Stimulated activated CD4-positive, alpha-beta T cell treated with anti-CD3 and anti-CD28 coated beads, Interleukin-2, amount 100 ng/mL, for 48 hours (primary cell): ENCODE measurements at regions not wholly inside any gene's neighbourhood (a gene's known extent, or its start where the extent isn't known, plus 50 kb on each side); places are given as distances from the start of the nearest gene placed in this dataset.

Experiments used
- DNase-seq, 2 donors: peaks; one replicate each; pipeline ENCODE4 v3.0.0-alpha.2; 2020

DNA sequence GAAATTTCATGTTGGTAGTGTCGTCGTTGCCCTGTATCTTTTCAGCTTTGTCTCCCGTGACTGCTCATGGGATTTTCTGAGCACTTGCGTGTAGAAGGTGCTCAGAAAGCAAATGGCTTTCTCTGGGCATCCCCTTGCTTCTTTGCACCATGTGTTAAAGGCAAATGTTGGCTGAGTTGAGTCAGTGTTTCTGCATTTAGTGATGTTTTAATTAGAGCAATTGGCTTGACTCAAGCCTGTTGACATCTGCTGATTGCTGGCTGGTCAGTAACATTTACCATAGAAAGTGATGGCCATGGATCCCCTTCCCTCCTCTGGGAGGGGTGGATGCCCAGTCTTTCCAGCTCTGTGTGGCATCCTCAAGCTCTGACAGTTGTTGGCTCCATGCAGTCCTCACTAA lies 187.2 kb upstream of the MPHOSPH6 start:
- no peak for DNase-seq

- DNase-seq, result no peak
Measured at GRCh38 chr16:82350560-82350959, 180.5 kb upstream of the MPHOSPH6 start.

- no peak for DNase-seq
Measured at GRCh38 chr16:82345318-82345717, 175.3 kb upstream of the MPHOSPH6 start.

GRCh38 chr16:82344157-82344556 lies 174.1 kb upstream of the MPHOSPH6 start:
- DNase-seq, result no peak

DNA sequence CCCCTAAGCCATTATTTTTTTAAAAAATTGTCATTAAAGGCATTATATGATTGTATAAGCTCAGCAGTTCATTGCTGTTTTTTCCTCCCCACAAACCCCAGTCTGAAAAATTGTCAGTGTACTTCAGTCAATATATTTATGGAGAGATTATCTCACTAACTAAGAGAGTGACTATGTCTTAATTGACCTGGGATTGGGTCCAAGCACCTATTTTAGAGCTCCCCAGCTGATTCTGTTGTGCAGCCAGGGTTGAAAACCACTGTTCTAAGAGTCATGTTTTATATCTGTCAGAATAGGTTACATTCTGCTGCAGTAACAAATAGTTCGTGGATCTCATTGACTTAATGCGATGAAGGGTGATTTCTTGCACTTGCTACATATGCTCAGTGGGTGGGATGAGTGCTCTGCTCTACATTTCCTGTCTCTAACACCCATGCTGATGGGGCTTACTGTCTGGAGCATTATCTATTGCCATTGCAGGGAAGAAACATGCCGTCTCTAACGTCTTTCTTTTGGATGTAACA lies 171.2 kb upstream of the MPHOSPH6 start:
- no peak for DNase-seq

DNA sequence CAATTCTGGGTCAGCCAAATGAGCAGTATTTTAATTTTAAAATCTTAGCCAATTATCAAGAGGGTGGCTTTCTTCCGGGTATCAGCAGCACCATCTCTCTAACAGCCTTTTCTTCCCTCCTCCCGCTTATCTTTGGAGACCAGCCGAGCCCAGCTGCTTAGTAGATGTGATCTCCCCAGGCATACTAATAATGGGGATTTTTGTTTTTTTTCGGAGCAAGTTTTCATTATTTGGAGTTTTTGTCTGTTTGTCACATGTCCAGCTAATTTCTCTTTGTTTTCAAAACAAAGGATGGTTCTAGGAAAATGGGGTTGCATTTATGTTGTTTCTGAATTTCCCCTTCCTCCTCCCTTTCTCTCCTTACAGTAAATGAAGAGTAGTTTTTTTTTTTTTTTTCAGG lies 170.5 kb upstream of the MPHOSPH6 start:
- DNase-seq, result no peak

DNA sequence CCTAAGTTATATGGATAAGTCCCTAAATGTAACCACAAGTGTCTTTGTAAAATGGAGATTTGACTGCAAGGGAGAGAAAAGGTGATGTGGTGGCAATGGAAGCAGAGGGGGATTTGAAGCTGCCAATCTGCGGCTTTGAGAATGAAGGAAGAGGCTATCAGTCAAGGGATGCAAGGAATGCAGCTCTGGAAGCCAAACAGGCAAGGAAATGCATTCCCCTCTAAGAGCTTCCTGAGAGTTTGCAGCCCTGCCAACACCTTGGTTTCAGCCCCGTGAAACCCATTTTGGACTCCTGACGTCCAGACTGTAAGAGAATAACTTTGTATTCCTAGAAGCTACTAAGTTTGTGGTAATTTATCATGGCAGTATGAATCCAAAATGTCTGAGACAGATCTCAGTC lies 167.3 kb upstream of the MPHOSPH6 start:
- no peak for DNase-seq

- DNase-seq, result no peak
Measured at GRCh38 chr16:82331974-82332750, 162.1 kb upstream of the MPHOSPH6 start.

DNA sequence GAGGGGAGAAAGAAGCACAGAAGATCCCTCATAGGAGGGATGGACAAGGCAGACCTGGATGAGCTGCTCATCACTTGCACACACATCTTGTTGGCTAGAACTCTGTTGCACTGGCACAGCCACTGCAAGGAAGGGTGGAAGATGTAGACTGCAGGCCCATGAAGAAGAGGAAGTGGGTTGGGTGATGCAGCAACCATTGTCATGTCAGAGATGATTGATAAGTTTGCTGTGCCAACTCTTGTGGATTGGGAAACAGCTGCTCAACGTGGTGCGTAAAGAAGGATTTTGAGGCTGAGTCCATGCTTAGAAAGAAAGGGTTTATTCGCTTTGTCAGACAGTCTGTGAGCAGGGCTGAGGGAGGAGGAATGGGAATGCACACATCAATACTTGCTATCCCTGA lies 161.4 kb upstream of the MPHOSPH6 start:
- DNase-seq, result no peak

- no peak for DNase-seq
Measured at GRCh38 chr16:82329504-82330192, 159.6 kb upstream of the MPHOSPH6 start.

- DNase-seq, result no peak
Measured at GRCh38 chr16:82328881-82329469, 159.0 kb upstream of the MPHOSPH6 start.

- DNase-seq, result no peak
Measured at GRCh38 chr16:82323171-82323570, 153.1 kb upstream of the MPHOSPH6 start.

DNA sequence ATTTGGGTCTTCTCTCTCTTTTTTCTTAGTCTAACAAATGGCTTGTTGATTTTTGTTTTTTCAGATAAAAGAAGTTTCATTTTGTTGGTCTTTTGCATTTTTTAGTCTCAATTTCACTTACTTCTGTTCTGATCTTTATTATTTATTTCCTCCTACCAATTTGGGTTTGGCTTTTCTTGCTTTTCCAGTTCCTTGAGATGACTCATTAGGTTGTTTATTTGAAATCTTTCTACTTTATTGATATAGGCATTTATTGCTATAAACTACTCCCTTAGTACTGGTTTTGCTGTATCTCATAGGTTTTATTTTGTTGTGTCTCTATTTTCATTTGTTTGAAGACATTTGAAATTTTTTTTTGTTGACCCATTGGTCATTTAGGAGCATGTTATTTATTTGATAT lies 152.2 kb upstream of the MPHOSPH6 start:
- no peak for DNase-seq

DNA sequence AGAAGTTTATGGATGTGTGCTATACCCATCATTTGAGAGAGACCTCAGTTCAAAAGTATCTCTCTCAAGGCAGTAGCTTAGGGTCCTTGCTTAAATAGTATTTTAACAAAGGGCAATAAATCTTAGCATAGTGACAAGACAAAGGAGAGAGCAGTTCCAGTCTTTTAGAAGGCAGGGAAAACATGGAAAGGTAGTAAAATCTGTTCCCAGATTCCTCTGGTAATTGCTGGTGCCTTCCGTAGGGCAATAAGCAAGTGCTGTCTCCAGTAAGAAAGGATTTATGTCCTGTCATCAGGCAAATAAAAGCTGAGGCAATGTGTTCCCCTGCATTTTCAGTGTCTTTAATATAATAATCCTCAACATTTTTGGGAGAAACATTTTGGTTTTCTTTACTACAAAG lies 149.0 kb upstream of the MPHOSPH6 start:
- no peak for DNase-seq

DNA sequence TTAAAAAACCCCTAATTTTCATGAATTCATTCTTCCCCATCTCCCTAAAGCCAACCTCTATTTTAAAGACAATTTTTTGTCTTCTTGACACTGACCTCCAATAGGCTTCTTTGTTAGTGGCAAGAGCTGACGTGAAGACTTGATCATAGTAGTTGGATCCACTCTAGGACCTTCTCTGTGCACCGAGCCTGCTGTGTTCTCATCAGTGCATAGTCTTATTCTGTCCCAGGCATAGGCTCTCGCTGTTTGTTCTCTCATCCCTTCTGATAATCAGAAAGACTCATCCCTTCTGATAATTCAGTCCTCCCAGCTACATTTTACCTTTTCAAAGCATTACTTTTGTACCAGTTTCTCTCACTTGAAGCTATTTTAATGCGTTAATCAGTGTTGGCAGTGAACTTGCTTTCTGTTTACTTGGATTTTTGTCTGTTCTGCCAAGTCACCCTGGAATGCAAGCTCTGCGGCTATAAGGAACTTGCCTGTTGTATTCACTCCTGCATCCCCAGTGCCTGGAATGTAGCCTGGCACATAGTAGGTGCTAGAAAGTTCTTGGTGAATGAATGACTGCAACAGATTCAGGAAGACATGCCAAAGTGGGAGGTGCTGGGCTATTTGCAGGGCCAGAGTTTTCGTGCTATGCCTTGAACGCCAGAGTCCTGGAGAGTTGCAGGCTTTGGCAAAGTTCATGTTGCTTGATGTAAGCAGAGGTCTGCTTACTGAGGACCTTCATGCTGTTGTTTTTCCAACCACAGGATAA lies 147.6 kb upstream of the MPHOSPH6 start:
- DNase-seq, result no peak

DNA sequence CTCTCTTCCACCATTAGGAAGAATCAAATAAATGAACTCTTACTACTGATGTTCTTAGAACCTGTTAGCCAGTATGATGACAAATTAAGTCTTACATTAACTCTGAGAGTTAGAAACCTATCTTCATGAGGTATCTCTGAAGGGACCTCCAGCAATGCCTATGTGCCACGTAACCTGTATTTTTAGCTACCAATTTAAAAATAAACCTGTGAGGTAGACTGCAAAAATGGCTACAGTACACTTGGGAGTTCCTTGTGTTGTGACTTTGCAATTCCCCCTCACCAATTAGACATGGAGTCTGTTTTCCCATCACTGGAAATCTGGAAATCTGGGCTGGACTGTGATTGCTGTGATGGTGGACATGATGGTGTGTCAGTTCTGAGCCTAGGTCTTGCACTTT lies 143.7 kb upstream of the MPHOSPH6 start:
- DNase-seq, result no peak

GRCh38 chr16:82311528-82311927 lies 141.5 kb upstream of the MPHOSPH6 start:
- DNase-seq, result no peak

DNA sequence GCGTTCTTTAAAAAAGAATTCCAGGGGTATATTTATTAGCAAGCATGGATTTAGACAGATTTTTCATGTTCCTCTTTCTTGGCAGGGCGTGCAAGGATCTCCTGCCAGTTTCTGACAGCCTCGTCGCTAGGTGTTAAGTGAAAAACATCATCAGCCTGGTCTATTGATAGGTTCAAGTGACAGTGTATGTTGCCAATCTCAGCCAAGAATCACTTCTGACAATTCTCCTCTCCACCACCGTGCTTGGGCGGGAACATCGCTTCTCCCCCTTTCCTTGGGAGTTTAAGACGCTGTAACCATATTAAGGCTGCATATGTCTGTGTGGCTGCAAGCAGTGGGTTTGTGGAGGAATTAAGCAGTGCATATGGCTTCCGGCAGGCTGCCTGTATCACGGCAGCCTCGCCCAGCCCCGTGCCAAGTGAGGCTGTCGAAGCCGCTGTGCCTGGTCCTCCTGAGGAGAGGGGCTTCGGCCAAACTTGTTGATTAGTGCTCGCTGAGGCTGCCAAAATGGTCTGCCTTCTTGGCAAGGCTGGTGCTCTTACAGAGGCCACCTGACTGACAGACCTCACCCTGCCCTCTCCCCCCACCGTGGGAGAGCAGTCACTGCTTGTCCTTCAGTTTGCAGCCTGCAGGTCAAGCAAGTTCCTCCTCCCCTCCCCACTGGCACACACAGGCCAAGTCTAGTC lies 132.2 kb upstream of the MPHOSPH6 start:
- no peak for DNase-seq

- DNase-seq, result no peak
Measured at GRCh38 chr16:82301146-82301755, 131.2 kb upstream of the MPHOSPH6 start.

DNA sequence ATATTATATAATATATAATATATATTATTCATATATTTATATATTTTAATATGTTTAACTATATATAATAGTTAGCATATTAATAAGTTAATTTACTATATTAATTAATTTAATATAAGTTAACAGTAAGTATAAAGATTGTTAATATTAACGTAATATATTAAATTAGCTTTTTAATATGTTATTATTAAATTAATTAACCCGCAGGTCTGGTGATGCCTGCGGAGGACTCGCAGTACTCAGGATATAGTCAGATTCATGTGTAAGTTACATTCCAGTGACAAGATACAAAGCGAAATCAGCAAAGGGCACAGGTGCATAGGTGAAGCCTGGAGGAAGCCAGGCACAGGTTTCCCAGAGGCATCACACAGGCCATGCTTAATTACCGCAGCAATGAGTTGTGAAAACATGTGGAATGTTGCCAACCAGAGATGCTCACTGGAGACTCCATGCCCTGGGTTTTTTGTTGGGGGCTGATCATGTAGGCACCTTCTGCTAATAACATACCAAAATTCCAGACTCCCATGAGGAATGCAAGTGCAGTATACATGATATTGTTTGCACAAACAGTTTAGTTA lies 130.4 kb upstream of the MPHOSPH6 start:
- DNase-seq, result no peak

DNA sequence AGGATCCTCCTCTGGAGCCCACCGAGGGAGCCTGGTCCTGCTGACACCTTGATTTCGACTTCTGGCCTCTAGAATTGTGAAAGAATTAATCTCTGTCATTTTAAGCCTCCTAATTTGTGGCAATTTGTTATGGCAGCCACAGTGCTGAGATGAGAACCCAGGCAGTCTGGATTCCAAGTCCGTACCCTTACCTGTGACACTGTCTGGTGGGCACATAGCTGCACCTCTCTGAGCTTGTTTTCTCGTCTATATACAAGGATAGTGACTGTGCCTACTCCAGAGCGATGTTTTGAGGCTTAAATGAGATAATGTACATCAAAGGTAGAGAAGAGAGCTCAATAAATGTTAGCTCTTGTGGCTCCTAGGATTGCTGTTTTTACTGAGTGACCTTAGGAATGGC lies 128.4 kb upstream of the MPHOSPH6 start:
- DNase-seq, result no peak
